BE2C (cell line): ENCODE measurements at regions not wholly inside any gene's neighbourhood (a gene's known extent, or its start where the extent isn't known, plus 50 kb on each side); places are given as distances from the start of the nearest gene placed in this dataset.
"Not testable (repeated sequence)": the region's sequence is repeated elsewhere in the genome, so short reads cannot be mapped to it uniquely, and the experiment has no call there.

Experiments
- DNase-seq: peaks from one replicate; pipeline ENCODE4 v3.0.0-alpha.2; 2020
- H3K27me3 ChIP-seq: fragments of 250-450 bp; sonication (Bioruptor Pico); 2 replicates; pipeline ENCODE4 v1.5.1; 2020; ENCODE audit warnings: mild to moderate bottlenecking
- H3K36me3 ChIP-seq: fragments of 250-450 bp; sonication (Bioruptor Pico); 2 replicates; pipeline ENCODE4 v1.5.1; 2020; ENCODE audit warnings: mild to moderate bottlenecking
- H3K4me1 ChIP-seq: fragments of 250-450 bp; sonication (Bioruptor Pico); 2 replicates; pipeline ENCODE4 v1.5.1; 2020
- H3K4me3 ChIP-seq: 2 replicates; pipeline ENCODE4 v1.5.1; 2011; ENCODE audit warnings: low read depth, low read length
- H3K9me3 ChIP-seq: fragments of 250-450 bp; sonication (Bioruptor Pico); 2 replicates; pipeline ENCODE4 v1.5.1; 2020
- TF ChIP-seq, protein P1 (sequence below): IDR thresholded peaks from 2 replicates; pipeline ENCODE4 v1.5.1; 2012; ENCODE audit warnings: mild to moderate bottlenecking, low read depth, low read length

DNA sequence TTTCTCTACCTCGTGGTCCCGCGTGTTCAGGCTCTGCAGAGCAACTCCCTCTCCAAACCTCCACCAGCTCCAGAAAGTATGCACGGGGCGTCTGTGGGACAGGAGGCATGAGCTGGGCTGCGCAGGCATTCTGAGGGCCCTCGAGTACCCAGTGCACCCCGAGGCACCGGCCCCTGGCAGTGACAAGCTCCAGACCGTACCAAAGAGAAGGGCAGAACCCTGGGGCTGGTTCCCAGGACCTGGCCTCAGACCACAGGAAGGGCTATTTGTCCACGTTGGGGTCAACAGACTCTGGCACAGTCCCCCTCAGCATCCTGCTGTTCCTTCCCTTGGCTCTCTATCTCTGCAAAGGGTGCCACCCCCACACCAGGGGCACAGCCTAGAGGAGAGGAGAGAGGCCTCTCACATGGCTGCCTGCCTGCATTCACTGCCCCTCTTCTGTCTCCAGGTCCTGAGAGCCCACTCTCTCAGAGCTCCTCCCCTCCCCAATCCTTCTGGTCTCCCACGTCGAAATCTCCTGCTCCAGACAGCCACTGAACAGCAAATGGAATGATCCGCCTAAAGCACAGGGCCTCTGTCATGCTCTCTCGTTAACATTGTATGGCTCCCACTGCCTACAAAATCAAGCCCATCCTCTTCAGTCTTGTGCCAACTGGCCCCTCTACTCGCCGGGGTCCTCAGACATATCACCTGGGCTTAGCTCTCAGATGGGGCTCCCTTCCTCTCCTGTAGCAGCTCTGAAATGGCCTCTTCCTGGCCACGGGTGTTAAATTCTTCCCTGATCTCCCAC is 96.3 kb downstream of the OAT start:
- Histone ChIP-seq H3K4me1 (no peaks in the 10 kb centered on the region), H3K27me3 (no peaks in the 10 kb centered on the region), H3K9me3 (no peaks in the 10 kb centered on the region), H3K4me3 (no peak overlapping the region), H3K36me3 (no peaks in the 10 kb centered on the region)
- TF ChIP-seq, protein P1, sequence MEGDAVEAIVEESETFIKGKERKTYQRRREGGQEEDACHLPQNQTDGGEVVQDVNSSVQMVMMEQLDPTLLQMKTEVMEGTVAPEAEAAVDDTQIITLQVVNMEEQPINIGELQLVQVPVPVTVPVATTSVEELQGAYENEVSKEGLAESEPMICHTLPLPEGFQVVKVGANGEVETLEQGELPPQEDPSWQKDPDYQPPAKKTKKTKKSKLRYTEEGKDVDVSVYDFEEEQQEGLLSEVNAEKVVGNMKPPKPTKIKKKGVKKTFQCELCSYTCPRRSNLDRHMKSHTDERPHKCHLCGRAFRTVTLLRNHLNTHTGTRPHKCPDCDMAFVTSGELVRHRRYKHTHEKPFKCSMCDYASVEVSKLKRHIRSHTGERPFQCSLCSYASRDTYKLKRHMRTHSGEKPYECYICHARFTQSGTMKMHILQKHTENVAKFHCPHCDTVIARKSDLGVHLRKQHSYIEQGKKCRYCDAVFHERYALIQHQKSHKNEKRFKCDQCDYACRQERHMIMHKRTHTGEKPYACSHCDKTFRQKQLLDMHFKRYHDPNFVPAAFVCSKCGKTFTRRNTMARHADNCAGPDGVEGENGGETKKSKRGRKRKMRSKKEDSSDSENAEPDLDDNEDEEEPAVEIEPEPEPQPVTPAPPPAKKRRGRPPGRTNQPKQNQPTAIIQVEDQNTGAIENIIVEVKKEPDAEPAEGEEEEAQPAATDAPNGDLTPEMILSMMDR: no peak
- DNase-seq: no peak

DNA sequence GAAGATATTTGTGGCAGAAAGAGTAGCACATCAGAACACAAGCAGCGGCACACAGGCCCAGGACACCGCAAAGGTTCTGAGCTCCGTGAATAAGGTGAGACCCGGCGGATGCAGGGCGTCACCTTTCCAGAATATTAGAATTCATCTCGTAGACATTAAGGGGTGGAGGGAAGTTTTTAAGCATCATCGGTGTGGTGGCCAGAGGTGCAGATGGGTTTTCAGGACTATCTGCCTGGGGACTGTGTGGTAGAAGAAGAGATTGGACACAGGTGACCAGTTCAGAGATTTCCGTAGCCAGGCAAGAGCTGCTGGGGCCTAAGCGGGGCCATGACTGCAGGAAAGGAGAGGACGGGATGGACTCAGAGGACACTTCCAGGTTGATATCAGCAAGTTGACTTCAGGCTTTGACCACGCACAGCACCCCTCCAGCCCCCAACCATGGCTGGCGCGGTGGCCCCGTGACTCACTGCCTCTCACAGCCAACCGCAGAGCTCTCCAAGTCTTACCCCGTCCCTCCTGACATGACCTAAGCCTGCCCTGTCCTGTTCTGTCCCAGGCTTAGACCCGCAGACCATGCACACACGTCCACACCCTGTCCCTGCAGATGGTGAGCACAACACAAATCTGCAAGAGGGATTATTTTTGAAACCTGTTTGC is 97.2 kb downstream of the OAT start:
- Histone ChIP-seq H3K4me1 (no peaks in the 10 kb centered on the region), H3K4me3 (no peak overlapping the region), H3K36me3 (no peaks in the 10 kb centered on the region), H3K9me3 (no peaks in the 10 kb centered on the region), H3K27me3 (no peaks in the 10 kb centered on the region)
- DNase-seq: no peak
- TF ChIP-seq, protein P1: no peak

DNA sequence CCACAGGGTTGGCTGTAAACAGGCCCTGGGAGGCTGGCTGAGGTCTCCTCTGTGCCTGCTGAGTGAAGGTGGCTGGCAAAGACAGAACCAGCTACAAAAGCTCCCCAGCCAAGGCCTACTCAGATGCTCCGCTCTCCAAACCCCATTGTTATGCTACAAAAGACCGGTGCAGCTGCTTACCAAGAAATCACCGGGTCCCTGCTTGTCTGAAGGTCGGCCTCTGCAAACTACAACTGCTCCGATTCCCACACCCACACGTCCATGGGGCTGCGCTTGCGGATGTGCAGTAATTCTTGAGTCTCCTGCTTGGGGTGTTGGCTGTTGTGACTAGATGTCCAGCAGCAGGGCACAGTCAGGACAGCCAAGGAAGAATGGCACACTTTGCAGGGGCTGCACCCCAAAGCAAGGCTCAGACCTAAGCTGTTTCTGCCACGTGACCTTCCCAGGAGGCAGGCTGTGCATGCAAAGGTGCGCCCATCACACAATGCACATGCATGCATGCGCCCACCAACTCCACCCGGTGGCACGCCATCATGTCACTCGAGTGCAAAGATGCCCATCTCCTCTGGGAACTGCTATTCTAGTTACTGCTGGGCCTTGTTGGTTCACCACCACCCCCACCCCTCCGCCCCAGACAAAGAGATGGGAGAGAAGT is 97.8 kb downstream of the OAT start:
- Histone ChIP-seq H3K36me3 (no peaks in the 10 kb centered on the region), H3K4me1 (no peaks in the 10 kb centered on the region), H3K27me3 (no peaks in the 10 kb centered on the region), H3K9me3 (no peaks in the 10 kb centered on the region), H3K4me3 (no peak overlapping the region)
- TF ChIP-seq, protein P1: no peak
- no peak for DNase-seq

DNA sequence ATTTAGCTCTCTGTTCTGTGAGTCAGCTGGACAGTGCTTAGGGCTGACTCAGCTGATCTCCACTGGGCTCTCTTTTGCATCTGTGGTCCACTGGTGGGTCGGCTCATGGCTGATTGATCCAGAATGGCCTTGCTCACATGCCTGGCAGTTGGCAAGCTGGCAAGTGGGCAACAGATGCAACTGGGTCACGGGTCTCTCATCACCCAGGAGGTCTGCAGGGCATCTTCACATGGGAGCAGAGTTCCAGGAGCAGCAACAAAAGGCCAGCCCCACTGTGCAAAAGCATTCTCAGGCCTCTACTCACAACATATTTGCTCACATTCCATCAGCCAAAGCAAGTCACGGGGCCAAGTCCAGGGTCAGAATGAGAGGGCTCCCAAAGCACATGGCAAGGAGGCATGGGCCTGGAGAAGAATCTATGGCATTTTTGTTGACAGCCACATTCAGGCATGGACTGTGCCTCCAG is 98.8 kb downstream of the OAT start:
- Histone ChIP-seq H3K4me1 (no peaks in the 10 kb centered on the region), H3K4me3 (no peak overlapping the region), H3K9me3 (no peaks in the 10 kb centered on the region), H3K27me3 (no peaks in the 10 kb centered on the region), H3K36me3 (no peaks in the 10 kb centered on the region)
- DNase-seq: no peak
- TF ChIP-seq, protein P1: no peak

DNA sequence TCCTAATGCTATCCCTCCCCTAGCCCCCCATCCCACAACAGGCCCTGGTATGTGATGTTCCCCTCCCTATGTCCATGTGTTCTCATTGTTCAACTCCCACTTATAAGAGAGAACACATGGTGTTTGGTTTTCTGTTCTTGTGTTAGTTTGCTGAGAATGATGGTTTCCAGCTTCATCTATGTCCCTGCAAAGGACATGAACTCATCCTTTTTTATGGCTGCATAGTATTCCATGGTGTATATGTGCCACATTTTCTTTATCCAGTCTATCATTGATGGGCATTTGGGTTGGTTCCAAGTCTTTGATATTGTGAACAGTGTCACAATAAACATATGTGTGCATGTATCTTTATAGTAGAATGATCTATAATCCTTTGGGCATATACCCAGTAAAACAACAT is 99.2 kb downstream of the OAT start:
- H3K27me3 ChIP-seq, H3K4me3 ChIP-seq, H3K36me3 ChIP-seq, DNase-seq, H3K9me3 ChIP-seq, H3K4me1 ChIP-seq: not testable (repeated sequence)

DNA sequence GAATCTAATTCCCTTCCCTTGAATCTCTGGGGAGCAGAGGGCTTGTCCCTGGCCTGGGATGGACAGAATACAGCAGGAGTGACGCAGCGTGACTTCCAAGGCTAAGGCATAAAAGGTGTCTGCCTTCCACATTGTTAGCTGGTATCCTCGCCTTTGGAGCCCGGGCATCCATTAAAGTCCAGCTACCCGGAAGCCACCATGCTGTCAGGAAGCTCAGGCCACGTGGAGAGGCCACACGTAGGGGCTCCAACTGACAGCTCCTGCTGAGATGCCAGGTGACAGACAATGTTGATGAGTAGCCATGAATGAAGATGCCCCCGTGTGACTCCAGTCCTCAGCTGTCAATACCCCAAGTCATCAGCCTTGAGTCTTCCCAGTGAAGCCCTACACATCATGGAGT is 99.9 kb downstream of the OAT start:
- no peaks in the 10 kb centered on the region for H3K36me3 ChIP-seq
- no peaks in the 10 kb centered on the region for H3K27me3 ChIP-seq
- no peaks in the 10 kb centered on the region for H3K9me3 ChIP-seq
- DNase-seq: no peak
- TF ChIP-seq, protein P1: no peak
- H3K4me1 ChIP-seq: no peaks in the 10 kb centered on the region
- H3K4me3 ChIP-seq: no peak overlapping the region
